Nephron progenitor cell (in vitro differentiated cells): ENCODE measurements at regions not wholly inside any gene's neighbourhood (a gene's known extent, or its start where the extent isn't known, plus 50 kb on each side); places are given as distances from the start of the nearest gene placed in this dataset.
A peak's percentile ranks its signal among the peaks of the same experiment; 100 is the strongest.

ENCODE experiments used
- DNase-seq: peaks from one replicate; pipeline ENCODE4 v3.0.0; 2021
- H3K27ac Mint-ChIP-seq: 2 replicates; pipeline ENCODE4 v1.8.0; 2021; ENCODE audit warnings: mild to moderate bottlenecking, moderate library complexity, mixed read lengths
- H3K27me3 Mint-ChIP-seq: 2 replicates; pipeline ENCODE4 v1.8.0; 2021; ENCODE audit warnings: mild to moderate bottlenecking, low read depth, mixed read lengths; ENCODE audit not compliant: poor library complexity
- H3K36me3 Mint-ChIP-seq: 2 replicates; pipeline ENCODE4 v1.8.0; 2021; ENCODE audit warnings: low read depth, mixed read lengths
- H3K4me1 Mint-ChIP-seq: 2 replicates; pipeline ENCODE4 v1.8.0; 2021; ENCODE audit warnings: mixed read lengths
- H3K4me3 Mint-ChIP-seq: 2 replicates; pipeline ENCODE4 v1.8.0; 2021; ENCODE audit warnings: mild to moderate bottlenecking, moderate library complexity, mixed read lengths
- H3K9me3 Mint-ChIP-seq: 2 replicates; pipeline ENCODE4 v1.8.0; 2021; ENCODE audit warnings: mild to moderate bottlenecking, moderate library complexity, mixed read lengths
- CTCF ChIP-seq: fragments of 200-600 bp; sonication (generic); IDR thresholded peaks from 2 replicates; pipeline ENCODE4 v1.5.0; 2021; ENCODE audit warnings: antibody characterized with exemption

GRCh38 chr10:56912043-56912442 is 551.0 kb upstream of the ZWINT start:
- Mint-ChIP-seq H3K27me3 (no peaks in the 10 kb centered on the region), H3K4me3 (no peak overlapping the region), H3K9me3 (peaks cover 4% of the 10 kb centered on the region), H3K27ac (no peak overlapping the region), H3K36me3 (no peaks in the 10 kb centered on the region), H3K4me1 (no peaks in the 10 kb centered on the region)
- no peak for TF ChIP-seq CTCF
- DNase-seq: no peak

GRCh38 chr10:56905051-56905450 is 544.0 kb upstream of the ZWINT start:
- Mint-ChIP-seq H3K9me3 (no peaks in the 10 kb centered on the region), H3K36me3 (no peaks in the 10 kb centered on the region), H3K27me3 (no peaks in the 10 kb centered on the region), H3K27ac (no peak overlapping the region), H3K4me3 (no peak overlapping the region), H3K4me1 (no peaks in the 10 kb centered on the region)
- DNase-seq: no peak
- no peak for TF ChIP-seq CTCF

- H3K27ac Mint-ChIP-seq: no peak overlapping the region
- no peak overlapping the region for H3K4me3 Mint-ChIP-seq
- no peaks in the 10 kb centered on the region for H3K9me3 Mint-ChIP-seq
- DNase-seq: no peak
- no peaks in the 10 kb centered on the region for H3K4me1 Mint-ChIP-seq
- no peaks in the 10 kb centered on the region for H3K36me3 Mint-ChIP-seq
- no peaks in the 10 kb centered on the region for H3K27me3 Mint-ChIP-seq
- no peak for TF ChIP-seq CTCF
Observed at GRCh38 chr10:56902554-56902953, 541.5 kb upstream of the ZWINT start.

GRCh38 chr10:56895306-56895705 is 534.2 kb upstream of the ZWINT start:
- H3K9me3 Mint-ChIP-seq: peaks cover 4% of the 10 kb centered on the region
- no peak for TF ChIP-seq CTCF
- H3K27ac Mint-ChIP-seq: no peak overlapping the region
- H3K27me3 Mint-ChIP-seq: no peaks in the 10 kb centered on the region
- no peaks in the 10 kb centered on the region for H3K4me1 Mint-ChIP-seq
- no peaks in the 10 kb centered on the region for H3K36me3 Mint-ChIP-seq
- H3K4me3 Mint-ChIP-seq: no peak overlapping the region
- DNase-seq: no peak

GRCh38 chr10:56881218-56881617 is 520.2 kb upstream of the ZWINT start:
- TF ChIP-seq CTCF: no peak
- Mint-ChIP-seq H3K9me3 (no peaks in the 10 kb centered on the region), H3K4me1 (peaks cover 29% of the 10 kb centered on the region), H3K27me3 (no peaks in the 10 kb centered on the region), H3K36me3 (no peaks in the 10 kb centered on the region), H3K27ac (peak overlapping the region; percentile 90), H3K4me3 (no peak overlapping the region)
- no peak for DNase-seq

- DNase-seq: no peak
- H3K27ac Mint-ChIP-seq: peak overlapping the region; percentile 57
- H3K9me3 Mint-ChIP-seq: no peaks in the 10 kb centered on the region
- H3K4me3 Mint-ChIP-seq: no peak overlapping the region
- TF ChIP-seq CTCF: no peak
- H3K4me1 Mint-ChIP-seq: peaks cover 29% of the 10 kb centered on the region
- no peaks in the 10 kb centered on the region for H3K27me3 Mint-ChIP-seq
- no peaks in the 10 kb centered on the region for H3K36me3 Mint-ChIP-seq
Observed at GRCh38 chr10:56880606-56881005, 519.5 kb upstream of the ZWINT start.
